AG20443 (cell line): ENCODE measurements at regions not wholly inside any gene's neighbourhood (a gene's known extent, or its start where the extent isn't known, plus 50 kb on each side); places are given as distances from the start of the nearest gene placed in this dataset.
"Not testable (repeated sequence)": the region's sequence is repeated elsewhere in the genome, so short reads cannot be mapped to it uniquely, and the experiment has no call there.

Experiments used
- DNase-seq: peaks from one replicate; pipeline ENCODE4 v3.0.0; 2012; ENCODE audit warnings: low spot score, mixed read lengths

- DNase-seq: no peak
These were observed 235.8 kb downstream of the EPHA7 start for GRCh38 chr6:93183531-93183972.

- DNase-seq: no peak
These were observed 236.3 kb downstream of the EPHA7 start for GRCh38 chr6:93182938-93183479.

GRCh38 chr6:93177918-93178317 is 241.4 kb downstream of the EPHA7 start:
- DNase-seq: no peak

- no peak for DNase-seq
These were observed 241.9 kb downstream of the EPHA7 start for GRCh38 chr6:93177438-93177837.

GRCh38 chr6:93176070-93176469 is 243.3 kb downstream of the EPHA7 start:
- DNase-seq: no peak

GRCh38 chr6:93173573-93173972 is 245.8 kb downstream of the EPHA7 start:
- DNase-seq: not testable (repeated sequence)

GRCh38 chr6:93165850-93166430 is 253.4 kb downstream of the EPHA7 start:
- no peak for DNase-seq

GRCh38 chr6:93164781-93165180 is 254.6 kb downstream of the EPHA7 start:
- DNase-seq: no peak

- no peak for DNase-seq
These were observed 256.2 kb downstream of the EPHA7 start for GRCh38 chr6:93163146-93163545.

GRCh38 chr6:93139408-93140081 is 279.8 kb downstream of the EPHA7 start:
- no peak for DNase-seq

- DNase-seq: no peak
These were observed 283.2 kb downstream of the EPHA7 start for GRCh38 chr6:93136111-93136510.

GRCh38 chr6:93124006-93124632 is 295.2 kb downstream of the EPHA7 start:
- no peak for DNase-seq

GRCh38 chr6:93123585-93123984 is 295.8 kb downstream of the EPHA7 start:
- DNase-seq: no peak

GRCh38 chr6:93120154-93120742 is 299.1 kb downstream of the EPHA7 start:
- no peak for DNase-seq

GRCh38 chr6:93105907-93106306 is 313.5 kb downstream of the EPHA7 start:
- no peak for DNase-seq

GRCh38 chr6:93105017-93105416 is 314.3 kb downstream of the EPHA7 start:
- no peak for DNase-seq

GRCh38 chr6:93104195-93104817 is 315.1 kb downstream of the EPHA7 start:
- DNase-seq: no peak

- no peak for DNase-seq
These were observed 330.5 kb downstream of the EPHA7 start for GRCh38 chr6:93088621-93089501.

GRCh38 chr6:93087606-93088005 is 331.8 kb downstream of the EPHA7 start:
- DNase-seq: no peak

- no peak for DNase-seq
These were observed 333.0 kb downstream of the EPHA7 start for GRCh38 chr6:93086351-93086750.
